ENCODE measurements at regions not wholly inside any gene's neighbourhood (a gene's known extent, or its start where the extent isn't known, plus 50 kb on each side); places are given as distances from the start of the nearest gene placed in this dataset.

GRCh38 chr1:189216886-189217285 is 1260.8 kb downstream of the BRINP3 start:
- TF ChIP-seq CTCF (IDR thresholded peaks at IDR 0.05; ENCODE audit: low read depth, low read length) (no peak), EZH2phosphoT487 (IDR thresholded peaks at IDR 0.05; ENCODE audit: low read depth) (no peak)

Measured in OCI-LY3 (cell line).